DND-41 (cell line): ENCODE measurements at regions not wholly inside any gene's neighbourhood (a gene's known extent, or its start where the extent isn't known, plus 50 kb on each side); places are given as distances from the start of the nearest gene placed in this dataset.

Experiments used
- EZH2 ChIP-seq: IDR thresholded peaks from 3 replicates; pipeline ENCODE4 v1.6.1; 2012; ENCODE audit warnings: borderline replicate concordance, low read depth, mild to moderate bottlenecking, moderate library complexity, low read length, inconsistent platforms; ENCODE audit not compliant: severe bottlenecking
- TF ChIP-seq, protein P1 (sequence below): IDR thresholded peaks from 2 replicates; pipeline ENCODE4 v1.5.1; 2012; ENCODE audit warnings: borderline replicate concordance, low read length, moderate library complexity, mild to moderate bottlenecking; ENCODE audit not compliant: poor library complexity, severe bottlenecking; ENCODE audit errors: extremely low read depth

DNA sequence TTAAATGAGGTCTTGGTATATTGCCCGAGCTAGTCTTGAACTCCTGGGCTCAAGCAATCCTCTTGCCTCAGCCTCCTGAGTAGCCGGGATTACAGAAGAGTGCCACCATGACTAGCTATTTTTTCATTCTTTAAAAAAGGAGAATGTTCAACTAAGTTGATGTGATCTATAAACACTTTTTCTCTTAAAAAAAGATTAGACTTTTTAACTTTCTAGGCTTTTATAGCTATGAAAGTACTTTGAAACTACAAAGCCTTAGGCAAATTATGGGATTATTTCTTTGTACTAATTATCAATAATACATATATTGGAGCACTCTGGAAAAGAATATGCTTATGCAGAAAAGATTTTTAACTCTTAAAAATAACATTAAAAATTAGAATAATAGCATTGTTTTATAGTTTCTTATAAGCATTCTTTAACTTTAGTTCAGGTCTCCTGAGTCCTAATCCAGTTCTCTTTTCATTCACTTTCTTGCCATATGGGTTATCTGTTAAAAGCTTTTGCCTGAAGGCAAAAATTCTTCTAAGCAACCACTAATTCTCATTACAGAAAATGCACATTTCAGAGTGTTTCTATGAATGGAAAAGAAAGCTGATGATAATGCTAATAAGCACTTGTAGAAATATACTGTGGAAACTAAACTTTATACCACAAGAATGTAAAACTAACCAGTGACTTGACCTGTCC lies 87.8 kb downstream of the DPPA2 start:
- TF ChIP-seq, protein P1, sequence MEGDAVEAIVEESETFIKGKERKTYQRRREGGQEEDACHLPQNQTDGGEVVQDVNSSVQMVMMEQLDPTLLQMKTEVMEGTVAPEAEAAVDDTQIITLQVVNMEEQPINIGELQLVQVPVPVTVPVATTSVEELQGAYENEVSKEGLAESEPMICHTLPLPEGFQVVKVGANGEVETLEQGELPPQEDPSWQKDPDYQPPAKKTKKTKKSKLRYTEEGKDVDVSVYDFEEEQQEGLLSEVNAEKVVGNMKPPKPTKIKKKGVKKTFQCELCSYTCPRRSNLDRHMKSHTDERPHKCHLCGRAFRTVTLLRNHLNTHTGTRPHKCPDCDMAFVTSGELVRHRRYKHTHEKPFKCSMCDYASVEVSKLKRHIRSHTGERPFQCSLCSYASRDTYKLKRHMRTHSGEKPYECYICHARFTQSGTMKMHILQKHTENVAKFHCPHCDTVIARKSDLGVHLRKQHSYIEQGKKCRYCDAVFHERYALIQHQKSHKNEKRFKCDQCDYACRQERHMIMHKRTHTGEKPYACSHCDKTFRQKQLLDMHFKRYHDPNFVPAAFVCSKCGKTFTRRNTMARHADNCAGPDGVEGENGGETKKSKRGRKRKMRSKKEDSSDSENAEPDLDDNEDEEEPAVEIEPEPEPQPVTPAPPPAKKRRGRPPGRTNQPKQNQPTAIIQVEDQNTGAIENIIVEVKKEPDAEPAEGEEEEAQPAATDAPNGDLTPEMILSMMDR, result no peak
- no peak for TF ChIP-seq EZH2
